Esophagus squamous epithelium (tissue), 4 donors: ENCODE measurements at regions not wholly inside any gene's neighbourhood (a gene's known extent, or its start where the extent isn't known, plus 50 kb on each side); places are given as distances from the start of the nearest gene placed in this dataset.

Experiments used
- POLR2A ChIP-seq, 4 donors: fragments of 450-650 bp; IDR thresholded peaks; one replicate each; pipeline ENCODE4 v1.6.1; 2017; ENCODE audit warnings: antibody characterized with exemption in 4 of 4, mild to moderate bottlenecking in 4 of 4, moderate library complexity in 3 of 4
- TF ChIP-seq, protein P1 (sequence below), 6 experiments: fragments of 450-650 bp in 4 of 6; fragments of 200-600 bp in 2 of 6; sonication (generic) in 2 of 6; IDR thresholded peaks; one replicate each; pipeline ENCODE4 v1.5.1; 2016 to 2019; ENCODE audit warnings: antibody characterized with exemption in 6 of 6, mild to moderate bottlenecking in 4 of 6, moderate library complexity in 4 of 6

DNA sequence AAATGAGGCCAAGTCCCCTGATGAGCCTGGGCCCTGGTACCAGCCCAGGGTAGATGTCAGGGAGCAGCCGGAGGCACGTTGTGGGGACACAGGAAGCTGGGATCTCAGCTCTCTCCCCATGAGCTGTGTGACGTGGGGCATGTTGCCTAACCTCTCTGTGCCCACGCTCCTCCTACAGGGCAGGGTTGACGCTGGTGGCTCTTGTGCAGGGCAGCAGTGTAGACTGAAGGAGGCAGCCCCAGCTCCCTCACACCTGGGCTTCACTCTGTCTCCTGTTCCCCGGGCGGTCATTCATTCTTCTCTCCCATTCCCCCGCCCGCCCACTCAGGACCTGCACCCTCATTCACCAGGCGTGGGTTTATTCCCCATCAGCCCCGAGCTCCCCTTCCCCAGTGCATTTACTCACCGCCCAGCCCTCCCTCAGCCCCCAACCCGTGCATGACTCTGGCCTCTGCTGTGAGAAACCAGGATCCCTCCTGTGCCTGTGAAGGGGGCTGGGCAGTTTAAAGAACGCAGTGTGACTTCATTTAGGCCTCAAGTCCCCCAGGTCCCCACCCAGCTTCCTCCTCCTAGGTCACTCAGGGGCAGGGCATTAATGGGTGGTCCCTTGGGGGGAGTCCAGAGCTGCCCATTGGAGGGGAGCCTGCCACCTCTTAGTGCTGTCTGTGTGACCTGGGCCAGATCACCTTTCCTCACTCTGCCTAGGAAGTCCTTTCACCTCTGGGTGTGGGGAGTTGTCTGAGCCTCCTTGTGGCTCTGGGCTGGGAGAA, 285.7 kb downstream of the PTPRU start:
- TF ChIP-seq, protein P1, sequence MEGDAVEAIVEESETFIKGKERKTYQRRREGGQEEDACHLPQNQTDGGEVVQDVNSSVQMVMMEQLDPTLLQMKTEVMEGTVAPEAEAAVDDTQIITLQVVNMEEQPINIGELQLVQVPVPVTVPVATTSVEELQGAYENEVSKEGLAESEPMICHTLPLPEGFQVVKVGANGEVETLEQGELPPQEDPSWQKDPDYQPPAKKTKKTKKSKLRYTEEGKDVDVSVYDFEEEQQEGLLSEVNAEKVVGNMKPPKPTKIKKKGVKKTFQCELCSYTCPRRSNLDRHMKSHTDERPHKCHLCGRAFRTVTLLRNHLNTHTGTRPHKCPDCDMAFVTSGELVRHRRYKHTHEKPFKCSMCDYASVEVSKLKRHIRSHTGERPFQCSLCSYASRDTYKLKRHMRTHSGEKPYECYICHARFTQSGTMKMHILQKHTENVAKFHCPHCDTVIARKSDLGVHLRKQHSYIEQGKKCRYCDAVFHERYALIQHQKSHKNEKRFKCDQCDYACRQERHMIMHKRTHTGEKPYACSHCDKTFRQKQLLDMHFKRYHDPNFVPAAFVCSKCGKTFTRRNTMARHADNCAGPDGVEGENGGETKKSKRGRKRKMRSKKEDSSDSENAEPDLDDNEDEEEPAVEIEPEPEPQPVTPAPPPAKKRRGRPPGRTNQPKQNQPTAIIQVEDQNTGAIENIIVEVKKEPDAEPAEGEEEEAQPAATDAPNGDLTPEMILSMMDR (IDR thresholded peaks at IDR 0.05) = no peak
- no peak for TF ChIP-seq POLR2A (IDR thresholded peaks at IDR 0.05)
